GM12878 (cell line): ENCODE measurements at regions not wholly inside any gene's neighbourhood (a gene's known extent, or its start where the extent isn't known, plus 50 kb on each side); places are given as distances from the start of the nearest gene placed in this dataset.

Source experiments
- ATAC-seq: fragments of 200-7000 bp; cut with Tn5 transposase; 3 replicates; pipeline ENCODE4 v1.9.1; 2020; ENCODE audit warnings: mild to moderate bottlenecking, moderate library complexity
- BruUV-seq: library from RNA; stranded (reverse); fragments of 400-500 nt; replicated peaks from 2 replicates; lab custom pipeline; 2021; lab: Mats Ljungman, UMichigan
- CTCF ChIA-PET: fragments of 300-600 bp; sonication (Branson Sonifier 250); formaldehyde crosslinking; extraction: SDS; loops from one replicate; lab custom pipeline; 2021; ENCODE audit warnings: inconsistent platforms; lab: Yijun Ruan, JAX
- POLR2A ChIA-PET: fragments of 350-600 bp; formaldehyde crosslinking; extraction: SDS; loops from one replicate; lab custom pipeline; 2021; ENCODE audit warnings: inconsistent platforms; lab: Charles Lee
- RAD21 ChIA-PET: fragments of 300-600 bp; sonication (Branson Sonifier 250); formaldehyde crosslinking; loops from one replicate; lab custom pipeline; 2023; ENCODE audit warnings: antibody characterized with exemption; ENCODE audit not compliant: unreplicated experiment; lab: Charles Lee
- SMC1A ChIA-PET: fragments of 300-600 bp; sonication (Branson Sonifier 250); formaldehyde crosslinking; loops from one replicate; lab custom pipeline; 2023; ENCODE audit not compliant: unreplicated experiment, uncharacterized antibody; lab: Charles Lee
- DNase-seq: peaks from one replicate; pipeline ENCODE4 v3.0.0-alpha.2; 2011; ENCODE audit warnings: low read depth, low spot score
- FAIRE-seq: peaks from 3 replicates; lab custom pipeline; 2011; peaks lifted over from hg19 to GRCh38; lab: Jason Lieb, UNC
- H2AFZ ChIP-seq: 2 replicates; pipeline ENCODE4 v1.6.0; 2011; ENCODE audit warnings: low read depth, low read length, control low read depth; ENCODE audit not compliant: control insufficient read depth
- H3K27ac ChIP-seq: 2 replicates; pipeline ENCODE4 v1.5.1; 2011; ENCODE audit warnings: control low read depth; ENCODE audit not compliant: control insufficient read depth, insufficient read depth
- H3K27me3 ChIP-seq, 2 experiments: replicated peaks in 1 of 2; 2 replicates each; pipeline versions ENCODE4 v1.6.0 to v1.6.1; 2011; ENCODE audit warnings: low read length in 1 of 2; ENCODE audit not compliant: control insufficient read depth in 2 of 2, insufficient read depth in 2 of 2
- H3K36me3 ChIP-seq, 2 experiments: 2 replicates each; pipeline ENCODE4 v1.5.1; 2011; ENCODE audit warnings: low read length in 1 of 2; ENCODE audit not compliant: control insufficient read depth in 2 of 2, insufficient read depth in 2 of 2
- H3K4me1 ChIP-seq: 2 replicates; pipeline ENCODE4 v1.6.1; 2011; ENCODE audit warnings: mild to moderate bottlenecking, low read length, moderate library complexity, mixed read lengths; ENCODE audit not compliant: control insufficient read depth, insufficient read depth
- H3K4me2 ChIP-seq: 2 replicates; pipeline ENCODE4 v1.6.0; 2011; ENCODE audit warnings: control low read depth; ENCODE audit not compliant: control insufficient read depth, insufficient read depth
- H3K4me3 ChIP-seq: fragments of 200-600 bp; sonication (generic); 2 replicates; pipeline ENCODE4 v1.5.1; 2016
- H3K79me2 ChIP-seq: 2 replicates; pipeline ENCODE4 v1.6.0; 2011; ENCODE audit warnings: low read length; ENCODE audit not compliant: control insufficient read depth, insufficient read depth
- H3K9ac ChIP-seq: 2 replicates; pipeline ENCODE4 v1.8.0; 2011; ENCODE audit warnings: low read length, control low read depth, mixed read lengths; ENCODE audit not compliant: control insufficient read depth, insufficient read depth
- H3K9me3 ChIP-seq: replicated peaks from 3 replicates; pipeline ENCODE4 v1.5.1; 2011; ENCODE audit warnings: mild to moderate bottlenecking, low read length; ENCODE audit not compliant: control insufficient read depth, insufficient read depth
- H4K20me1 ChIP-seq: 2 replicates; pipeline ENCODE4 v1.6.0; 2011; ENCODE audit not compliant: control insufficient read depth, insufficient read depth
- BCLAF1 ChIP-seq: fragments of 450-650 bp; IDR thresholded peaks from 2 replicates; pipeline ENCODE4 v1.6.1; 2017; ENCODE audit warnings: antibody characterized with exemption, mild to moderate bottlenecking, moderate library complexity
- CBFB ChIP-seq: IDR thresholded peaks from 2 replicates; pipeline ENCODE4 v1.6.1; 2016; ENCODE audit warnings: antibody characterized with exemption, low read depth
- ELK1 ChIP-seq: IDR thresholded peaks from 2 replicates; pipeline ENCODE4 v1.6.1; 2012; ENCODE audit warnings: low read depth, low read length, improper control_type of control experiment
- FOS ChIP-seq: IDR thresholded peaks from 3 replicates; pipeline ENCODE4 v1.6.1; 2011; ENCODE audit warnings: borderline replicate concordance; ENCODE audit not compliant: insufficient read length; ENCODE audit errors: extremely low read depth
- MAX ChIP-seq: IDR thresholded peaks from 2 replicates; pipeline ENCODE4 v1.6.1; 2012; ENCODE audit warnings: low read depth, low read length, improper control_type of control experiment
- POU2F2 ChIP-seq: IDR thresholded peaks from 3 replicates; pipeline ENCODE4 v1.6.1; 2011; ENCODE audit warnings: low read depth, mild to moderate bottlenecking, low read length, borderline replicate concordance
- RELA ChIP-seq: fragments of 450-650 bp; IDR thresholded peaks from 2 replicates; pipeline ENCODE4 v1.8.0; 2014; ENCODE audit warnings: borderline replicate concordance; ENCODE audit not compliant: partially characterized antibody
- SRF ChIP-seq, 2 experiments: IDR thresholded peaks; 2 replicates each; pipeline ENCODE4 v1.6.1; 2011; ENCODE audit warnings: low read depth in 2 of 2, low read length in 2 of 2, mild to moderate bottlenecking in 1 of 2, moderate library complexity in 1 of 2
- ZBTB40 ChIP-seq: fragments of 450-650 bp; IDR thresholded peaks from 2 replicates; pipeline ENCODE4 v1.6.1; 2016; ENCODE audit warnings: mild to moderate bottlenecking, moderate library complexity, borderline replicate concordance
- WGBS: methylation state at CpG from one replicate; pipeline ENCODE4 v1.1.6; 2016; ENCODE audit warnings: low lambda C conversion rate; ENCODE audit not compliant: insufficient replicate concordance, insufficient coverage; ENCODE audit errors: missing lambda C conversion rate; 5-methylcytosine and 5-hydroxymethylcytosine counted together
- in situ Hi-C: fragments of 300-500 bp; cut with MboI; formaldehyde crosslinking; loops from 9 replicates; pipeline ENCODE4 v1.14.3; 2018; ENCODE audit warnings: mixed read lengths
- intact Hi-C: fragments of 100-400 bp; cut with micrococcal nuclease; formaldehyde crosslinking; loops from one replicate; pipeline ENCODE4 v1.14.2; 2022; ENCODE audit not compliant: unreplicated experiment

- Histone ChIP-seq H4K20me1 (no peaks in the 10 kb centered on the region), H2AFZ (no peak overlapping the region), H3K4me3 (no peak overlapping the region), H3K4me1 (no peaks in the 10 kb centered on the region), H3K4me2 (no peak overlapping the region), H3K9ac (no peak overlapping the region), H3K79me2 (no peaks in the 10 kb centered on the region), H3K27ac (no peak overlapping the region), H3K9me3 (no peaks in the 10 kb centered on the region), H3K36me3 (no peaks in the 10 kb centered on the region), H3K27me3 (no peaks in the 10 kb centered on the region; a peak in 1 of 4 replicates)
- in situ Hi-C loops, result no loop called here
- FAIRE-seq, result no peak
- no peak for DNase-seq
- CTCF ChIA-PET, result no interaction called here
- SMC1A ChIA-PET, result no interaction called here
- RAD21 ChIA-PET, result no interaction called here
- WGBS, result 34% methylated on average over 2 of the region's 2 CpGs
- no peak for ATAC-seq
- TF ChIP-seq MAX (no peak), SRF (IDR thresholded peaks at IDR 0.05; ENCODE audit: low read depth in 2 of 2, low read length in 2 of 2) (no peak)
- intact Hi-C loops, result no loop called here
- POLR2A ChIA-PET, result no interaction called here
- no TSS peak for BruUV-seq
These were observed 252.8 kb downstream of the REEP3 start for GRCh38 chr10:63773962-63774361.

GRCh38 chr10:63780101-63780500, 258.9 kb downstream of the REEP3 start:
- Histone ChIP-seq H2AFZ (no peak overlapping the region), H3K36me3 (no peaks in the 10 kb centered on the region), H3K27me3 (no peaks in the 10 kb centered on the region), H3K4me3 (no peak overlapping the region), H3K4me2 (no peak overlapping the region), H3K79me2 (no peaks in the 10 kb centered on the region), H3K4me1 (no peaks in the 10 kb centered on the region), H3K9ac (no peak overlapping the region), H3K9me3 (peaks cover 1% of the 10 kb centered on the region; the same call in 1 of the 3 replicates), H3K27ac (no peak overlapping the region), H4K20me1 (no peaks in the 10 kb centered on the region)
- ChIA-PET POLR2A (no interaction called here), SMC1A (no interaction called here), RAD21 (no interaction called here), CTCF (no interaction called here)
- in situ Hi-C loops (no loop called here), intact Hi-C loops (no loop called here)
- ATAC-seq (no peak), FAIRE-seq (no peak), DNase-seq (no peak)
- BruUV-seq, result no TSS peak
- WGBS, result 16% methylated on average over 3 of the region's 3 CpGs
- TF ChIP-seq RELA, result no peak
- no peak for TF ChIP-seq FOS
- TF ChIP-seq BCLAF1, result no peak
- TF ChIP-seq ELK1, result no peak
- TF ChIP-seq CBFB, result no peak
- TF ChIP-seq ZBTB40, result no peak
- TF ChIP-seq POU2F2, result no peak
